ENCODE measurements at regions not wholly inside any gene's neighbourhood (a gene's known extent, or its start where the extent isn't known, plus 50 kb on each side); places are given as distances from the start of the nearest gene placed in this dataset.

GRCh38 chr9:96167011-96167410 is 135.0 kb downstream of the HSD17B3 start:
- H3K4me1 ChIP-seq (replicated peaks in 1 of 4; ENCODE audit: control insufficient read depth in 3 of 4, insufficient read depth in 4 of 4, low read length in 3 of 4) = peaks cover 0 to 12% (median 9%) of the 10 kb centered on the region in 4 experiments; a peak in 4 of 7 replicates
- no peak overlapping the region for H4K91ac ChIP-seq (replicated peaks; ENCODE audit: insufficient read length, low read length)
- H4K20me1 ChIP-seq (replicated peaks in 1 of 2; ENCODE audit: control insufficient read depth in 1 of 2, insufficient read depth in 2 of 2, low read length in 2 of 2) = no peaks in the 10 kb centered on the region
- H3K18ac ChIP-seq (ENCODE audit: extremely low read depth, low read length) = no peak overlapping the region
- no peak overlapping the region; a peak in 1 of 7 replicates for H3K9ac ChIP-seq (replicated peaks in 1 of 4; ENCODE audit: extremely low read depth in 1 of 4, low read depth in 3 of 4, low read length in 3 of 4)
- H3K4me2 ChIP-seq (ENCODE audit: insufficient read depth in 1 of 2, low read depth in 2 of 2, low read length in 2 of 2) = no peak overlapping the region
- POLR2A ChIA-PET (ENCODE audit: partially characterized antibody) = no interaction called here
- H3K79me2 ChIP-seq (ENCODE audit: control insufficient read depth in 1 of 2, insufficient read depth in 2 of 2, low read length in 2 of 2) = no peaks in the 10 kb centered on the region
- no peak overlapping the region for H2BK12ac ChIP-seq (ENCODE audit: low read depth, low read length)
- H3K9me3 ChIP-seq (ENCODE audit: insufficient read depth in 2 of 2, low read depth in 1 of 2, low read length in 1 of 2) = no peaks in the 10 kb centered on the region
- no peak for DNase-seq (ENCODE audit: low read depth in 1 of 2, low spot score in 2 of 2)
- 93% methylated on average over 15 of the region's 15 CpGs; no CpG with 5 or more reads in 1 of the 2 experiments for WGBS, 2 experiments (ENCODE audit: extremely low coverage in 1 of 2, insufficient coverage in 1 of 2, insufficient read length in 1 of 2, insufficient replicate concordance in 2 of 2, low coverage in 1 of 2, low lambda C conversion rate in 2 of 2, missing lambda C conversion rate in 1 of 2)
- no peak overlapping the region for H3K14ac ChIP-seq (ENCODE audit: insufficient read length)
- TF ChIP-seq CEBPB (IDR thresholded peaks at IDR 0.05; ENCODE audit: low read depth, low read length) (no peak), ZNF274 (IDR thresholded peaks at IDR 0.05; ENCODE audit: borderline replicate concordance, extremely low read depth, low read length) (no peak), RFX5 (IDR thresholded peaks at IDR 0.05; ENCODE audit: borderline replicate concordance, low read depth, low read length) (no peak), TBP (IDR thresholded peaks at IDR 0.05; ENCODE audit: low read depth, low read length) (no peak), SRF (IDR thresholded peaks at IDR 0.05; ENCODE audit: low read depth, low read length) (no peak), GABPA (IDR thresholded peaks at IDR 0.05; ENCODE audit: borderline replicate concordance, insufficient read depth, low read length) (no peak), KDM4A (IDR thresholded peaks at IDR 0.05; ENCODE audit: low read depth, low read length, severe bottlenecking) (no peak), EGR1 (IDR thresholded peaks at IDR 0.05; ENCODE audit: borderline replicate concordance, low read depth, low read length) (no peak), SP4 (IDR thresholded peaks at IDR 0.05; ENCODE audit: low read length) (no peak), EP300 (IDR thresholded peaks at IDR 0.05; ENCODE audit: borderline replicate concordance in 1 of 2, low read depth in 2 of 2, low read length in 2 of 2) (no peak), BACH1 (IDR thresholded peaks at IDR 0.05; ENCODE audit: low read length) (no peak), RBBP5 (IDR thresholded peaks at IDR 0.05; ENCODE audit: borderline replicate concordance, low read depth, low read length) (no peak), GTF2F1 (IDR thresholded peaks at IDR 0.05; ENCODE audit: borderline replicate concordance, low read depth, low read length) (no peak)
- no peaks in the 10 kb centered on the region for H3K23me2 ChIP-seq (ENCODE audit: low read depth, low read length)
- H3K27me3 ChIP-seq (replicated peaks in 1 of 4; ENCODE audit: control insufficient read depth in 3 of 4, extremely low read depth in 1 of 4, insufficient read depth in 3 of 4, low read length in 3 of 4) = no peaks in the 10 kb centered on the region; a peak in 1 of 7 replicates
- no peak for FAIRE-seq
- no peak overlapping the region for H3K27ac ChIP-seq (ENCODE audit: low read depth, low read length)
- no peak overlapping the region for H2AK5ac ChIP-seq (ENCODE audit: low read depth, low read length)
- CTCF ChIA-PET (ENCODE audit: partially characterized antibody) = interaction anchor here (1.2 kb wide), 1 partner anchor 9 kb away, joined by 3 read pairs; no protein-coding TSS in a partner anchor
- H4K5ac ChIP-seq (ENCODE audit: insufficient read length, low read depth, low read length) = no peak overlapping the region
- H3K4ac ChIP-seq (replicated peaks; ENCODE audit: insufficient read length, low read depth, low read length) = no peak overlapping the region
- no peak overlapping the region for H3K23ac ChIP-seq (ENCODE audit: insufficient read length)
- no peak overlapping the region for H2BK5ac ChIP-seq (ENCODE audit: low read depth, low read length)
- no peaks in the 10 kb centered on the region for H3K36me3 ChIP-seq (ENCODE audit: control insufficient read depth in 2 of 4, insufficient read depth in 4 of 4, low read length in 3 of 4)
- H3K56ac ChIP-seq (replicated peaks; ENCODE audit: insufficient read length, low read depth, low read length) = no peak overlapping the region
- H2BK20ac ChIP-seq (ENCODE audit: low read length) = no peak overlapping the region
- H2BK15ac ChIP-seq (ENCODE audit: low read length) = no peak overlapping the region
- H3K4me3 ChIP-seq (ENCODE audit: extremely low read depth in 1 of 4, insufficient read depth in 2 of 4, low read depth in 3 of 4, low read length in 4 of 4) = no peak overlapping the region
- 0 out of 2 replicates have a peak overlapping the region, but pooled peaks have one; percentile 8 for H2AFZ ChIP-seq (ENCODE audit: low read length)
- no peak overlapping the region for H2BK120ac ChIP-seq (replicated peaks; ENCODE audit: low read depth, low read length)
- H3K79me1 ChIP-seq (ENCODE audit: low read depth, low read length) = no peaks in the 10 kb centered on the region
- no peak overlapping the region for H4K8ac ChIP-seq (ENCODE audit: extremely low read depth, insufficient read depth, low read length)
